GM12873 (cell line): ENCODE measurements at regions not wholly inside any gene's neighbourhood (a gene's known extent, or its start where the extent isn't known, plus 50 kb on each side); places are given as distances from the start of the nearest gene placed in this dataset.

Experiments
- CTCF ChIP-seq: IDR thresholded peaks from 2 replicates; pipeline ENCODE4 v1.5.1; 2012; ENCODE audit warnings: low read depth, mild to moderate bottlenecking, moderate library complexity, low read length, control low read depth; ENCODE audit not compliant: insufficient read depth; ENCODE audit errors: missing control alignments

- no peak for TF ChIP-seq CTCF
Measured at GRCh38 chr14:106606936-106607335, 1080.6 kb downstream of the TMEM121 start.

- TF ChIP-seq CTCF: no peak
Measured at GRCh38 chr14:106610691-106611090, 1084.3 kb downstream of the TMEM121 start.

- no peak for TF ChIP-seq CTCF
Measured at GRCh38 chr14:106613256-106613655, 1086.9 kb downstream of the TMEM121 start.

GRCh38 chr14:106618471-106618951 is 1092.1 kb downstream of the TMEM121 start:
- TF ChIP-seq CTCF: peak; percentile 99

GRCh38 chr14:106619606-106620005 is 1093.2 kb downstream of the TMEM121 start:
- no peak for TF ChIP-seq CTCF

- TF ChIP-seq CTCF: no peak
Measured at GRCh38 chr14:106620368-106620767, 1094.0 kb downstream of the TMEM121 start.

GRCh38 chr14:106622200-106622745 is 1095.9 kb downstream of the TMEM121 start:
- TF ChIP-seq CTCF: no peak
